Islet precursor cell (in vitro differentiated cells): ENCODE measurements at regions not wholly inside any gene's neighbourhood (a gene's known extent, or its start where the extent isn't known, plus 50 kb on each side); places are given as distances from the start of the nearest gene placed in this dataset.

ENCODE experiments used
- DNase-seq: peaks from one replicate; pipeline ENCODE4 v3.0.0-alpha.2; 2018

DNA sequence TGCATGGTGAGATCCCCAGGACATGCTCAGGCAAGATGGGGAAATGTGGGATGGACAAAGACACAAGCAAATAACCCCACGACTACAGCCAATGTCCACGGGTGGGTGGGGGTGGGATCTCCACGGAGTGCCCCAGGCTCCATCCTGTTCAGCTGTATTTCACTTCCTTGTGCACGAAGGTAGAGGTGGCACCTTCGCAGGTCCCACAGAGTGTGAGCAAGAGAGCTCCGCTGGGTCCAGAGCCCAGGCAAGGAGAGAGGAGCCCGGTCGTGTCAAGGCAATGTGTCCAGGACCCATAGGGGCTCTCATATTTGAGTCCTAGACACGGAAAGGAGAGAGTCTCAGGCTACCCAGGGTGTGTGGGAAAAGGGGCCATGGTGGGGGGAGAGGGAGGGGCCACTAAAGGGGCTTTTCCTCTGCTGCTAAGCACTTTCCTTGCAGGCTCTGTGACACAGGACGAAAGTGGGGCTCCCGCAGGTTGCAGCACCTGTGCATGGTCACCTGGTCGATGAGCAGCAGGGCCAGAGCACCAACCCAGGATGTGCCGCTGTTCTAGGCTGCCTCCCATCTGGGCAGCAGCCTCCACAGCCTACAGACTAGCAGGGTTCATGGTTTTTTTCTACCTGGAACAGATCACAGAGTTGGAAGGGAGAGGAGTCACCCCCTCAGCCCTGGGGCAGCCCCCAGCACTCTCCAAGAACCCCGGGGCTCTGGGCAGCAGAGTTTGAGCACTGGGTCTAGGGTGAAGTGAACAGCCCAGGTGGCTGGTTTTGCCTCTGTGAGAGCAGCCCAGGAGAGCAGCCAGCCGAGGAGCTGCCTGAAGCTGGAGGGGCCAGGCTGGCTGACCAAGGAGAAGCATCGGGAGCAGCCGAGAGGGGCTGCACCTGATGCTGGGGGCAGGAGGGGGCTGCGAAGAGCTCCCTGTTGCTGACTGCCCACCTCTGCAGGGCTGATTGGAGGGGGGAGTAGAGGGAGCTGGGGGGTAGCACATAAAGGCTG is 100.7 kb upstream of the MVB12B start:
- peak; percentile 35 for DNase-seq

DNA sequence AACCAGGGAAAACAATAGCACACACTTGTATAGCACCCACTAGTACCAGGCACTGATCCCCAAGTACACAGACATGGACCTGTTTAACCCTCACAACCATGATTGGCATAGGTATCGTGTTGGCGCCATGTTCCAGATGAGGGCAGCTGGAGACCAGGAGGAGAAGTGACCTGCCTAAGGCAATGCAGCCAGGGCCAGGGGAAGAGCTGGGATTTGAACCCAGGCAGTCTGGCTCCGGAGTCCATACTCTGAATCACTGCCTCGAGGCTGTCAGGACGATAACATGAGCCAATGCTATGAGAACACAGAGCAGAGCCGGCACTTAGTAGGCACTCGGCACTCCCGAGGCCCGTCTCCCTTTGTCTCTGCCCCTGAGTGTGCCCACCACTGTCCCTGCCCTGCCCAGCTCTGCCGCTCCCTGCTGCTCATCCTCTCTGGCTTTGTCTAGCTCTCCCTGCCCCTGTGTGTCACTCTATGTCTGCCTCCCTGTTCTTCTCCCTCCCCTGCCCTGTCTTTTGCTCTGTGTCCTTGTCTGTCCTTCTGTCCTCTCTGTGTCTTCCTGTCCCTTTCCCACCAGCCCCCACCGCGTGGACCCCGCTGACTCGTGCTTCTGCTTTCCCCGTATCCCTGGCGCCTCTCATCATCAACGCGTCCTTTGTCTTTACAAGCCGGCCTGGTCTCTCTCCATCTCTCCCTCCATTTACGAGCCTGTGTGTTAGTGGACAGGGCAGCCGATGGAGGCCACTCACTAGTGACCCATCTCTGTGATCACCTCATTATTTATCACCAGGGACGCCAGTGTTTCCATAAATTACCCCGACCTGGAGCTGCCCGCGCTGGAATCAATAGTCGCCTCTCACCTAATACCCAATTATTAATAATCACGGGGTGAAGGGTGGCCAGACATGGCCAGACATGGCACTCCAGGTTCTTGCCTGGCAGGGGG is 99.4 kb upstream of the MVB12B start:
- DNase-seq, result peak; percentile 70

DNA sequence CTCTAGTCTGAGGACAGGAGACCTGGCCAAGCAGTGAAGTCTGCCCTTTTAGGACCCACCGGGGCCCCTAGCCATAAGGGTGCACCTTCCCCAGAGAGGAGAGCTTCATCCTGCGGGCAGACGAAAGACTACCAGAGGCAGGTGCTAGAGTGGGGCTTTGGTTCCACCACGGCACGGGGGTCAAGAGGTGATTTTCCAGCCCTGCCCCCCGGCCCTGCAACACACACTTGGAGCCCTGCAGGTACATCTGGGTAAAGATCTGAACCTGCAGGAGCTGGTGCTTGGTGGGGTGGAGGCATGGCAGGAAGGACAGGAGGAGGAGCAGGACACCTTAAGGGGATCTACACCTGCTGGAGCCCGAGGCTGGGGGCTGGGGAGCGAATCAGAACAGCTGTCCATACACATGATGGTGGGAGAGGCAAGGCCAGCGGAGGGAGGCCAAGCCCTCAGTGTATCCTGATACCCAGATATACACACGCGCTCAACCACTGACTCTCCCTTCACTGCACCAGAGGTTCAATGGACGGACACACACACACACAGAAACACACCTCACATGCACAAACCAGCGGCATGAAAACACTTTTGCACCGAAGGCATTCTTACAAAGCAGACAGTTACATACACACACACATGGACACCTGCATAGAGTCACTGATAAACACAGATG is 98.4 kb upstream of the MVB12B start:
- DNase-seq, result peak; percentile 51

DNA sequence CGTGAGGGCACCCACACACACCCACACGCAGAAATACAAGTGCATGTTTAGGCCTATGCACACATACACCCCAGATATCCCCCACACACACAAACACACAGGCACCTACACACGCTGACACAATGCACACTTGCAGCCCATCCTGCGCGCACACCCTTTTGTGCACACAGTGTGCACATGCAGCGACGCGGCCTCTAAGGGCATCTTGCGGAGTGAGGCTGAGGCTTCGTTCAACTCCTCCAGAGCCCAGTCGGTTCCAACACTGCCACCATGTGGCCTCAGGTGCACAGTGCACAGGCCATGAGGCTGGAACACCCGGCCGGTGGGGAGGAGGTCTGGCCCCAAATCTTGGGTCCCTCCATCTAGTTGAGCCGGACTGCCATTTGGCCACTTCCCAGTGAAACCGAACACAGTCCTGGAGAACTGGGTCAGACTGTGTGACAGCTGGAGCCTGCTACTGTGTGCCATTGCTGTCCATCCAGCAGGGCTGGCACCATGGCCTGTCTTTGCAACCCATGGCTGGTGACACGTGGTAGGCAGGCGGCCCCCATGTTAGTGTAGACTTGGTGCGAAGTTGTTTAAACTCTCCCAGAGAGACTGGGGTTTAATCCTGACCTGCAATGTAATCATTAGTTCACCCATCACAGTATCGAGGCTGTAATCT is 97.7 kb upstream of the MVB12B start:
- DNase-seq, result peak; percentile 86

DNA sequence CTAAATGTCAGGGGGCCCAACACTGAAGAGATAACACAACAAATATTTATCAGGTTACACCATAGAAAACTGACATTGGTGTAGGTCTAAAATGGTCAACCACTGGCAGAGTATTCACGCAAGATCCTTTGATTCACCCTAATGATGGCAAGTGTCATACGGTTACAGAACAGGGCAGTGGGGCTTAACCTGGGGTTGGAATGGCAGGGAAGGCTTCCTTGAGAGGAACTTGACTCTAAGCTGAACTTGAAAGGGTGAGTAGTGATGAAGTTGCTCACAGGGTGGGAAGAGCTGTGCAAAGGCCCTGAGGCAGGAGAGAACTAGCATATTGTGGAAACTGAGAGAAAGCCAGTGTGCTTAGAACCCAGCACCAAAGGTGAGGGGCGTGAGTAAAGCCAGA is 97.1 kb upstream of the MVB12B start:
- peak; percentile 9 for DNase-seq

DNA sequence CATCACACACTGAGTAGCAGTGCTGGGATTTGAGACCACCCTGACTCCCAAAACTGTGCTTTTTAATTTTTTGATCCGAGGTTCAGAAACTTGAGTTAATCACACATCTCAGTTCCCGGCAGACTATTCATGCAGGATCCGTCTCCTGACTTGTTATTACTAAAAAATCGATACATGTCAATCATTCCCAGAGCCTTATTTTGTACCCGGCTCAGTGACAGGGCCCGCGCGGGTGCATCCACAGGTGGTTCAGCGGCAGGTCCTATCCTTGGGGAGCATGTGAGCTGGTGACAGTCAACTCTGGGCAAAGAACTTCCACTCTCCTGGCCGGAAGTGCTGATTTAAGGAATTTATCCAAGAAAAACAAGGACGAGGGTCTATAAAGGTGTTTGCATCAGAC is 95.9 kb upstream of the MVB12B start:
- DNase-seq, result peak; percentile 29

DNA sequence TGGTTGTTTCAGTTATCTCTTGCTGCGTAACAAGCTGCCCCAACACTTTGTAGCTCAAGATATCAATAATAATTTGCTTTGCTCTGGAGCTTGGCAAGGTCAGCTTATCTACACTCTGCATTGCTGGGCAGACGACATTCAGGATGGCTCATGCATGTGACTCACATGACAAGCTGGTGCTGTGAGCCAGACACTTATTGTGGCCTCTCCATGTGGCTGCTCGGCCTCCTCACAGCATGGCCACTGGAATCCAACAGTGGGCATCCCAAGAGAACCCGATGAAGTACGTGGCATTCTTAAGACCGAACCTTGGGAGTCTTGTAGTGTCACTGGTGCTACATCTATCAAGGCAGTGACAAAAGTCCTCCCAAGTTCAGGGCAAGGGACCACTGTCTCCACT is 94.2 kb upstream of the MVB12B start:
- DNase-seq, result peak; percentile 42

DNA sequence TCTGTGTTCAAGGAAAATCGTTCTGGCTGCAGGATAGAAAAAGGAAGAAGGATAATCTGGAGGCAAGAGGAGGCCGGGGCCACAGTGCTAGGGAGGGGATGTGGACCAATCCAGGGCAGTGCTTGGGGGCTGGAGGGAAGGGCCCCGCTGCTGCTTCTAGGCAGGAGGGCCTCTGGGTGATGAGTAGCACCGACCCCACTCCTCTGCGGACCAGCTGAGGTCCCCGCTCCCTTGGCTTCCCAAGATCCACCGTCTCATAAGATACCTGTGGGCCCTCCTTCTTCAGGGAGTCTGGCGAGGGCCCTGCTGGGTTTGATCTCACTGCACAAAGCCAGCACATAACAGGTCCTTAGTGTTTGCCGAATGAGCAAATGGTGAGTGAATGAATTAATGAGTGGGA is 93.5 kb upstream of the MVB12B start:
- no peak for DNase-seq

DNA sequence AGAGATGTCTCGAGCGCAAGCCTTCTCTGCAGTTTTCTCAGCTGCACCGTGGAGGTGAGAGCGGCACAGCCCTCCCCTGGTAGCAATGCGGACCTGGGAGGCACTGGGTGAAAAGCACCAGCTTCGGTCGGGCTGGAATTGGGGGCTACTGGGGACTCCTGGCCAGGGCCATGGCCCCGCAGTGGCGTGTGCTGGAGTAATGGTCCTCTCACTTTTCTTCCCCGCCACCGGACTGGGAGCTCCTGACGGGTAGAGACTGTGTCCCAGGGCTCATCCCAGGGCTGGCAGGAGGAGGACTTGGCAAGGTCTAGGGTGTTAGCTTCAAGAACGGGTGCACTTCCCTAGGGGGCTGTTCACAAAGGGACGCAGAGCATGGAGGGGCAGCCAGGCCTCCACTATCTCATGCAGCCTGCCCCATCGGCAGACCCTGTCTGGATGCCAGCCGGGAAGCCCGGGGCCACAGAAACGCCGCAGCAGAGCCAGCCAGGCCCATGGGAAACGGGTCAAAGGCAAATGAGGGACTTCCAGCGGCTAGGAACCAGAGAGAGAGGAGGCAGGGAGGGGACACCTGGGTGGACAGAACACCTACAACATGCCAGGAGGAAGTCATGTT is 92.6 kb upstream of the MVB12B start:
- DNase-seq, result no peak

DNA sequence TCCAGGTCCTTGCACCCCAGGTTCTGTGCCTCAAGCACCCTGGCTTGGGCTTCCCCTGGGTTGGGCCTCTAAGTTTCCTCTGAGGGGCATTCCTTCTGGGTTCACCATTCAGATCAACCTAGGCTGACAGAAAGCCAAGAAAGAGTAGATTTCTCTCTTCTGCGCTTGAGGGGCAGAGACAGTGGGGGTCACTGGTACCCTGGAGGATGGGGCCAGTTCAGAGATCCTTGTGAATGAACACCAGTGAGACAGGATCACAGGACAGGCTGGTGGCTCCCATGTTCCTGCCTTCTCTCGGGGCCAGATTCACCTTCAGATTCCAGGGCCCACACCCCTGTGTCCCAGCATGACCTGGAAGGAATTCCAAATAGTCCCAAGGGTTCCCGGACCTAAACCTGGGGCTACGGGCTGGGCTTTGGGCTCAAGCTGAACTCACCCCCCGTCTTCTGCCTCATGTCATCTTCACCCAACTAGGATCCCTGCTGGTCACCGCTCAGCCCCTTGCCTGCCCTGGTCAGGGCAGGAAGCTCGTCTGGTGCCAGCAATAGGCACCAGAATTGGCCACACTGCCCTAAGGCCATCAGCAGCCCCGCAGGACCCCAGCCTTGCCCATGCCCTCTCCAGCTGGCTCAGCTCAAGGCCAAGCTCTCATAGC is 91.8 kb upstream of the MVB12B start:
- DNase-seq, result no peak

DNA sequence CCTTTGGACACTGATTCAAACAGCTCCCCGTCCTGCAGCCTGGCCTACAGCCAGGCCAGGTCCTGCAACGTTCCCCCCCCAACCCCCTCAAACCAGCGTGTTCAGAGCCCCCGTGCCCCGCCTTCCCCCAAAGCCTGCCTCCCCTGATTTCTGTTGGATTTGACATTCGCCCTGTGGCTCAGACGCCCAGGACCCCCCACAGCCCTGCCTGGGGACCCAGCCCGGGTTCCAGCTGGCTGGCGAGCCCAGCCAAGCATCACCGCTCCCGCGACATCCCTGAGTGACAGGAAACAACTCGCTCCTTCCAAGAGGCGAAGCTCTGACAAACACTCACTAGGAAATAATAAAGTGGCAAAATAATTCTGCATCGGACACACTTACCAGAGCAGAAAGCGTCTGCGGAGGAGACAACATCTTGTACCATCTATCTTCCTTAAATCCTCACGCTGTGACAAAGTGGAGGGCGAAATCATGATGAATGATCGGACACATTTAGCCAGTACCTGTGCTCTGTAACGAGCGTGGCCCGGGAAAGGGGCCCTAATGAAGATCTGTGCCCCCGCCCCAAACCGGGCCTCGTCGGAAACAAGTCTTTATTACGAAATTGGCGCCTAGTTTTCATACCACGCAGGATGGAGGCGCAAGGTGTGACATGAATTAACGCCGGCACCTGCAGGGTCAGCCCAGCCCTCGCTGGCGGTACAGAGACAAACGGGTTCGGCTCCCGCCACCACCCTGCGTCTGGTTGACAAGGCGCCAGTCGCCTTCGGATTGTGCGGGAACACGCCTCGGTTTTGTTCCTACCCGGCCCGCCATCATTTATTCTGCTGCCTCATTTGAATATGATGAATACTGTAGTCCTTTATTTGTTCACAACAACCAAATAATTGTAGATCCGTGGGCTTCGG is 91.0 kb upstream of the MVB12B start:
- no peak for DNase-seq

DNA sequence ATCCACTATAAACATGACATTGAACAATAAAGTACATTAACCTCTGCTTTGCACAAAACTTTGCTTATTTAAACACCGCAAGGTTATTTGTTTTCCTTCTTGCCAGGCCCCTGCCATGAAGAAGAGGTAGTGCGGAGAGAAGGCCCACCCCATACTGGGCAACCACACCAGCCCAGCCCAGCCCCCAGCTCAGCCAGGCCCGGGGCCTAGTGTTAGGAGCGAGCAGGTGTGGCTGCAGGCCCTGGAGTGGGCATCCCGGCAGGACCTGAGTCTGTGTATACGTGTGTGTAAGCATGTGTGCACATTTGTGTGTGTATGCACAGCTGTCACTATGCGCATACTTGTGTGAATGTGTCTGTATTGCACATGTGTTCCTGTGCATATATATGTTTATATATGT is 90.4 kb upstream of the MVB12B start:
- DNase-seq, result no peak

DNA sequence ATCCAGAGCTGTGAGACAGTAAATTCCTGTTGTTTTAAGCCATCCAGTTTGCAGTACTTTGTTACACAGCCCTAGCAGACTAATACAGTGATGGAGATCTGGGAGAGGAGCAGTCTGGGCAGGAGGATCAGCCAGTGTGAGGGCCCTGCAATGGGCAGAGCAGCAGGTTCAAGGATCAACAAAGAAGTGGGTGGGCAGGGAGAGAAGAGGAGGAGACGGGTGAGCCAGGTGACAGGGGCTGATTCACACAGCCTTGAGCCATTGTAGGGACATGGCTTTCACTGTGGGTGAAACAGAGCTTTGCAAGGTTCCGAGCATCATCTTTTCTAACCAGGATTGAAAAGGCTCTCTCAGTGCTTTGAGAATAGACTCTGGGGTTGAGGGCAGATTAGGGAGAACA is 88.2 kb upstream of the MVB12B start:
- DNase-seq, result no peak

DNA sequence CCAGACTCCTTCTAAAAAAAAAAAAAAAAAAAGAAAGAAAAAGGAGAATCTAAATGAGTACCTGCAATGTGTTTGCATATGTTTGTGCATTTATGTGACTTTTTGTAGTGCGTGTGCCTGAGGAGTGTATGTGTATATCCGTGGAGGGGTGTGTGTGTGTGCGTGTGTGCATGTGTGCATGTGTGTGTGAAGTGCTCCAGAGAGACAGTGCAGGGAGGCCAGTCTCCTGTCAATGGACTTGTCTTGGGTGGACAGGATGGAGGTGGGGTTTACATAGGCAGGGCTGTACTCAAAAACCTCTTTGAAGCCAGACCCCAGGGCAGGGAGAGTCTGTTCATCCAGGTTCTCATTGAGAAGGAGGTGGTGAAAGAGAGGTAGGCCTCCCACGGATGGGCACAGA is 87.1 kb upstream of the MVB12B start:
- DNase-seq, result no peak

DNA sequence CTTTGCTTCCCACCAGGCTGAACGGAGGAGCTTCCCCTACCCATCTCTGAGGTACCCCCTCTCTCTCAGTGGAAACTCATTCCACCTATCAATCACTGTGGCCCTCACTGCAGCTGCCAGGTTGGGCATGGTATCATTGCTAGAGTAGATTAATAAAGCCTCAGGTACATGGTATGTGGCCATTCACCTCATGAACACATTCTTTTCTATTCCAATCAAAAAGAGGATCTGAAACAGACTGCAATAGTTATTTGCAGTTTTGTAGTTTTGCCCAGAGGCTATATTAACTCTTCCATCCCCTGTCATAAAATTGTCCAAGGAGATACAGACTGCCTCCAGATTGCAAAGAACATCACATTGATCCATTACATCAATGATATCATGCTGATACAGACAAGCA is 85.8 kb upstream of the MVB12B start:
- DNase-seq, result no peak

DNA sequence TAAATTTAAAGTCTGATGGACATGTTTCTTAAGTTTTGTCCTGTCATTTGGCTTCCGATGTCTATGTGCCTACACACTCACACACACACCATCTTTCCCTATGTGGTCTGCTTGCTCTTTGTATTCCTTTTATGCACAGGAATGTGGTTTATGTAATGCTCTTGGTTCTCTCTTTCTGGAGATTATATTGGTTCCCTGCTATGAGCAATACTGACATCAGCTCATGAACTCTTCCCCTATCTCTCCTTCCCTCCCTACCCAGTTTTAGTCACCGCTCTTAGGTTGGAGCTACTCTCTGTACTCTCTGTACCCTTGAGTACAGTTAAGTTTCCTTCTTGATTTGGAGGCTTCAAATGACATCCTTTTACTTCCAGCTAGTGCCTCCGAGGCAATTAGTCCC is 77.9 kb upstream of the MVB12B start:
- no peak for DNase-seq

DNA sequence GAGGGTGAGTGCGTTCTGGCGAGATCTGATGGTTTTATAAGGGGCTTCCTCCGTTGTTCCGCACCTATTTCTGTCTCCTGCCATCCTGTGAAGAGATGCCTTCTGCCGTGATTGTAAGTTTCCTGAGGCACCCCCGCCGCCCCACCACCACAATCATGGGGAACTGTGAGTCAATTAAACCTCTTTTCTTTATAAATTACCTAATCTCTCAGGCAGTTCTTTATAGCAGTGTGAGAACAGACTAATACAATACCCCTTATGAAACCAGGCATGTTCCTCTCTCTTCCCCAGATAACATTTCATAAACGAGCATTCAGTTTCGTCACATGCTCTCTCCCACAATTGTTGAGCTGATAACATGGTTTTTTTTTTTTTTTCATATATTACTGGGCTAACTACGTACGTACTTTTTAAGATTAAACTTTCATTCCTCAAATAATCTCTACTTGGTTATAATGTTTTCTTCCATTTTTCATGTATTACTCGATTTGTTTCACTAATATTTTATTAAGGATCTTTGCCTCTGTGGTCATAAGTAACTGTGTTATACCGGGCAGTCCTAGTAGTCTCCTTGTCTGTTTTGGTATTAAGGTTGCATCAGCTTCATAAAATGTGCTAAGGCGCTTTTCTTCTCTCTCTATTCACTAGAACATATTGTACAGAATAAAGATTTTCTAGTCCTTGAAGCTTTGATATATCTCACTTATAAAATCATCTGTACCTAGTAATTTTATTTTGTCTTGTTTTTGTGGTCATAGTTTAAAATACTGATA is 64.9 kb upstream of the MVB12B start:
- DNase-seq, result no peak

DNA sequence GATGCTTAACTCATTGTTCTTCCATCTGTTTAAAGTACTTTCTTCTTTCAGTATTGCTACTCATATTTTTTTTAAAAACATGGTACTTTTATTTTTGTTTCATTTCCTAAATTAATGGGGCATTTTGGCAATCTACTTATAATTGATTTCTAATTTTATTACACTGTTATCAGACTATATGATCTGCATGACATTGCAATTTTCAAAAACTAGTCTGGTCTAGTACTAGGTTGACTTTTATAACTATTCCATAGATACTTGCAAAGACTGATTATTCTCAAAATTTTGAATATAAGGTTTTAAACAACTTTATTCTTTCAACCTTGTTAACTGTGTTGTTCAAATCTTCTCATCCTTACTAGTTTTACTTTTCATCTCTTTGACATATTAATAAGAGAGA is 63.9 kb upstream of the MVB12B start:
- no peak for DNase-seq

DNA sequence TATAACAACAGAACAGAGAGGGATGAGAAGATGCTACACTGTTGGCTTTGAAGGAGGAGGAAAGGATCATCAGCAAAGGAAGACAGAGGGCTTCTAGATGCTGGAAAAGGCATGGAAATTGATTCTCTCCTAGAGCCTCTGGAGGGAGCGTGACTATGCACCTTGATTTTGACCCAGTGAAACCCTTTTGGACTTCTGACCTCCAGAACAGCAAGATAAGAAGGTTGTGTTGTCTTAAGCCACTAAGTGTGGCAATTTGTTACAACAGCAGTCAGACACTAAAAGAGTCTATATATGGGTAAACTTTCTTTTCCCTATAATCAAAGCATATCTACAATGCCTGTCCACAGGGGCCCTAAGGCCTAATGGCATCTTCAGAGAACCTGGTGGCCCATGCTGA is 56.1 kb upstream of the MVB12B start:
- no peak for DNase-seq
